Esophagus squamous epithelium (tissue), 4 donors: ENCODE measurements at regions not wholly inside any gene's neighbourhood (a gene's known extent, or its start where the extent isn't known, plus 50 kb on each side); places are given as distances from the start of the nearest gene placed in this dataset.
"Not testable (repeated sequence)": the region's sequence is repeated elsewhere in the genome, so short reads cannot be mapped to it uniquely, and the experiment has no call there.

ENCODE experiments used
- POLR2A ChIP-seq, 4 donors: fragments of 450-650 bp; IDR thresholded peaks; one replicate each; pipeline ENCODE4 v1.6.1; 2017; ENCODE audit warnings: antibody characterized with exemption in 4 of 4, mild to moderate bottlenecking in 4 of 4, moderate library complexity in 3 of 4
- TF ChIP-seq, protein P1 (sequence below), 6 experiments: fragments of 450-650 bp in 4 of 6; fragments of 200-600 bp in 2 of 6; sonication (generic) in 2 of 6; IDR thresholded peaks; one replicate each; pipeline ENCODE4 v1.5.1; 2016 to 2019; ENCODE audit warnings: antibody characterized with exemption in 6 of 6, mild to moderate bottlenecking in 4 of 6, moderate library complexity in 4 of 6

DNA sequence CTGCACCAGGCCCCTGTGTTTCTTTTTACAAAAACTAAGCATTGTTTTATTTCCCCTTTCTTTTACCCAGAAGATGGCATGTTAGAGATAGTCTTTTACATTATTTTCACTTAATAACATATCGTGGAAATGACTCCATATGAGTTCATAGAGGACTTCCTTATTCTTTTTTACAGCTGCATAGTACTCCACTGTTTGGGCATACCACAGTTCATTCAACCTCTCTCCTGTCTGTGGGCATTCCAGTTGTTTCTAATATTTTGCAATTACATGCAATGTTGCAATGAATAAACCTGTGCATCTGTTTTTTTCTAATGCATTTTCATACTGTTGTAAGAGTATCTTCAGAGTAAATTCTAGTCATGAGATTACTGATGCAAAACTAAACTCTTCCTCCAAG lies 173.2 kb upstream of the ZNF469 start:
- TF ChIP-seq, protein P1, sequence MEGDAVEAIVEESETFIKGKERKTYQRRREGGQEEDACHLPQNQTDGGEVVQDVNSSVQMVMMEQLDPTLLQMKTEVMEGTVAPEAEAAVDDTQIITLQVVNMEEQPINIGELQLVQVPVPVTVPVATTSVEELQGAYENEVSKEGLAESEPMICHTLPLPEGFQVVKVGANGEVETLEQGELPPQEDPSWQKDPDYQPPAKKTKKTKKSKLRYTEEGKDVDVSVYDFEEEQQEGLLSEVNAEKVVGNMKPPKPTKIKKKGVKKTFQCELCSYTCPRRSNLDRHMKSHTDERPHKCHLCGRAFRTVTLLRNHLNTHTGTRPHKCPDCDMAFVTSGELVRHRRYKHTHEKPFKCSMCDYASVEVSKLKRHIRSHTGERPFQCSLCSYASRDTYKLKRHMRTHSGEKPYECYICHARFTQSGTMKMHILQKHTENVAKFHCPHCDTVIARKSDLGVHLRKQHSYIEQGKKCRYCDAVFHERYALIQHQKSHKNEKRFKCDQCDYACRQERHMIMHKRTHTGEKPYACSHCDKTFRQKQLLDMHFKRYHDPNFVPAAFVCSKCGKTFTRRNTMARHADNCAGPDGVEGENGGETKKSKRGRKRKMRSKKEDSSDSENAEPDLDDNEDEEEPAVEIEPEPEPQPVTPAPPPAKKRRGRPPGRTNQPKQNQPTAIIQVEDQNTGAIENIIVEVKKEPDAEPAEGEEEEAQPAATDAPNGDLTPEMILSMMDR (IDR thresholded peaks at IDR 0.05) = not testable (repeated sequence)
- not testable (repeated sequence) for TF ChIP-seq POLR2A (IDR thresholded peaks at IDR 0.05)
